Natural killer cell treated with Interleukin-12 subunit alpha and Interleukin-12 subunit beta and Interleukin-15 and Interleukin-18, amount 100 ng/mL, for 72 hours (primary cell): ENCODE measurements at regions not wholly inside any gene's neighbourhood (a gene's known extent, or its start where the extent isn't known, plus 50 kb on each side); places are given as distances from the start of the nearest gene placed in this dataset.

Experiments used
- ATAC-seq, 2 donors: fragments of 150-1000 bp; cut with Tn5 transposase in 1 of 2; sonication (Bioruptor Pico), chemical (Tn5 transposase) in 1 of 2; 2 replicates each; pipeline ENCODE4 v1.10.0; 2021
- DNase-seq: peaks from one replicate; pipeline ENCODE4 v3.0.0; 2022; ENCODE audit warnings: low spot score
- H3K27ac Mint-ChIP-seq, 2 donors: 1 replicate in 1 of 2; 2 replicates in 1 of 2; pipeline ENCODE4 v1.8.0; 2022; ENCODE audit warnings: mixed read lengths in 2 of 2, mild to moderate bottlenecking in 1 of 2, moderate library complexity in 1 of 2
- H3K27me3 Mint-ChIP-seq, 2 donors: 1 replicate in 1 of 2; 2 replicates in 1 of 2; pipeline ENCODE4 v1.8.0; 2022; ENCODE audit warnings: mixed read lengths in 2 of 2
- H3K36me3 Mint-ChIP-seq: one replicate; pipeline ENCODE4 v1.8.0; 2022; ENCODE audit warnings: mixed read lengths
- H3K4me1 Mint-ChIP-seq, 2 donors: 1 replicate in 1 of 2; 2 replicates in 1 of 2; pipeline ENCODE4 v1.8.0; 2022; ENCODE audit warnings: low read depth in 2 of 2, mixed read lengths in 2 of 2, mild to moderate bottlenecking in 1 of 2
- H3K4me3 Mint-ChIP-seq: one replicate; pipeline ENCODE4 v1.8.0; 2022; ENCODE audit warnings: mixed read lengths
- H3K9me3 Mint-ChIP-seq: 2 replicates; pipeline ENCODE4 v1.8.0; 2022; ENCODE audit warnings: mixed read lengths

DNA sequence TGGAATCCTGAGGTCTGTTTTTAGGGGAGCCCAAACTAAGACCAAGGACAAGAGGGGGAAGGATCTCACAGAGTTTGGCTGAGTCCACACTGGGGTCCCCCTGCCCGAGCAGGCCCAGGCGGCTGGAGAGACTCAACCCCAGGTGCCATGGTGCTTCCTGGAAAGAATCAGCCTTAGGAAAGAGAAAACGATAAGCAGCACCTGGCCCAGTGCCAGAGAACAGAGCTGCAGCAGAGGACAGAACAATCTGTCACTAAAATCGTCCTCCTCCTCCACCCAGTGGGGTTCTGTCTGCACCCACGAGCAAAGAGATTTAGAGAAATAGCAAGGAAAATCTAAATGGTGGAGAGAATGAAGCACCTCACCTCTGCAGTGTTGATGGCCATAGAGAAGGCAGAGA is 470.5 kb downstream of the BCOR start:
- DNase-seq (no peak), ATAC-seq (no peak)
- no peaks in the 10 kb centered on the region for H3K36me3 Mint-ChIP-seq
- H3K4me1 Mint-ChIP-seq = peaks cover 9 to 19% of the 10 kb centered on the region in 2 donors
- no peaks in the 10 kb centered on the region for H3K9me3 Mint-ChIP-seq
- H3K27me3 Mint-ChIP-seq = peaks cover 0 to 18% of the 10 kb centered on the region in 2 donors
- no peak overlapping the region for H3K4me3 Mint-ChIP-seq
- H3K27ac Mint-ChIP-seq = no peak overlapping the region

DNA sequence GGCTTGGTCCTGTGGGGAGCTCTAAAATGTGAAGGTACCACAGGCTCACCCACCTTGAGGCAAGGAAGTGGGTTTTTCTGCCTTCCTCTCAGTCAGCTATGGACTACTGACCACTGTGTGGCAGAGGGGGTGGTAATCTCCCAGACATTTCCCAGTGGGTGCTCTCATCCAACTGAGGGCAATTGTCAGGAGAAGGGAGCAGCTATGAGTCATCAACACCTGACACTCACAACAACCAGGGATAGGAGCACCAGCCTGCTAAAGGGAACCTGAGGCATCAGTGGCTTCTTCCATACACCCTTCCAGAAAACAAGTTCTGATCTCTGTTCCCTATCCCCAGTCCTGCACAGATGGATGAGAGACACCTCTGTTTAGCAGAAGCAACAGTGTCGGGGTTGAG is 468.8 kb downstream of the BCOR start:
- no peaks in the 10 kb centered on the region for H3K9me3 Mint-ChIP-seq
- H3K27ac Mint-ChIP-seq = no peak overlapping the region
- H3K27me3 Mint-ChIP-seq = peaks cover 0 to 18% of the 10 kb centered on the region in 2 donors
- no peak overlapping the region for H3K4me3 Mint-ChIP-seq
- DNase-seq (no peak), ATAC-seq (no peak)
- H3K4me1 Mint-ChIP-seq = peaks cover 9 to 19% of the 10 kb centered on the region in 2 donors
- no peaks in the 10 kb centered on the region for H3K36me3 Mint-ChIP-seq

- Mint-ChIP-seq H3K9me3 (no peaks in the 10 kb centered on the region), H3K27ac (peak overlapping the region in 1 of 2 donors; percentile 8), H3K36me3 (no peaks in the 10 kb centered on the region), H3K4me3 (peak overlapping the region; percentile 29), H3K4me1 (peaks cover 9 to 19% of the 10 kb centered on the region in 2 donors), H3K27me3 (peaks cover 0 to 18% of the 10 kb centered on the region in 2 donors)
- ATAC-seq = peak; percentile 17 to 68
- DNase-seq = no peak
Measured at GRCh38 chrX:39630344-39630743, 467.4 kb downstream of the BCOR start.

DNA sequence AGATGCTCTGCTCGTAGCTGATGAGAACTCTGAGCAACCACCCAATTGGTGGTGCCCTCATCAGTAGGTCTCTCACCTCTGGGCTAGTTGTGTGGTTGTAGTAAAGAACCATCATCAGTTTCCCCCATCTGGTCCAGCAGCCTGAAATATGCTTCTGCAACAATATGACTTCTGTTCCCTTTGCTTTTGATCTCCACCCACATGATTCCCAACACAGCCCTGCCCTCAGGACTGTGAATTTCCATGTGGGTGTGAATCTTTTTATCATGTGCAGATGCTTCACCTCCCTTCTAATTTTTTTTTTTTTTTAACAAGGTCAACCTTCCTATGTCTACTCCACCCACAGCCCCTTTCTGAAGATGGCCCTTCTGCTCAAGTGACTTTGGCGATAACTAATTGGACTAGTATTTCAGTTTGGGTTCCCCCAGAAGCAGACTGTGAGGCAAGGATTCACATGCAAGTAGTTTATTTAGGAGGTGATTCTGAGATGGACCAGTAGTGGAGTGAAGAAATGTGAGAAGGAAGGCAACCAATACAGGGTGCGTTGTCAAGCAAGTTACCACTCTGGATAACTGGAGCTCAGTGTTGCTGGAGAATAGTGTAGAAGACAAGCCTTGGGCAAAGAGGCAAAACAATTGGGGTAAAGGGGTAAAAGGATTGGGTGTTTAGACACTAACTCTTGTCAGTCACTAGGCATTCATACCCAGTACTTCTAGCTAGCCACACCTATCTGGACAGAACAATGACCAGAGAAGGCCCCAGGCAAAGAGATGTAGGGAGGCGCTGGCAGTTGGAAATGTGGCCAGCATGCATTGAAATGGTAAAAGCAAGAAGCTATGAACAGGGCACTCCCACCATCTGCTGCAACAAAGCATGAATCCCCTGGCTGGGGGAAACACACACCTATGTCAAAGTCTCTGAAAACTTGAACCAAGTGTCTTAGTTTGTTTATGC is 466.2 kb downstream of the BCOR start:
- Mint-ChIP-seq H3K4me3 (no peak overlapping the region), H3K36me3 (no peaks in the 10 kb centered on the region), H3K9me3 (no peaks in the 10 kb centered on the region), H3K4me1 (peaks cover 9 to 19% of the 10 kb centered on the region in 2 donors), H3K27me3 (peaks cover 0 to 18% of the 10 kb centered on the region in 2 donors), H3K27ac (no peak overlapping the region)
- no peak for DNase-seq
- ATAC-seq = no peak

DNA sequence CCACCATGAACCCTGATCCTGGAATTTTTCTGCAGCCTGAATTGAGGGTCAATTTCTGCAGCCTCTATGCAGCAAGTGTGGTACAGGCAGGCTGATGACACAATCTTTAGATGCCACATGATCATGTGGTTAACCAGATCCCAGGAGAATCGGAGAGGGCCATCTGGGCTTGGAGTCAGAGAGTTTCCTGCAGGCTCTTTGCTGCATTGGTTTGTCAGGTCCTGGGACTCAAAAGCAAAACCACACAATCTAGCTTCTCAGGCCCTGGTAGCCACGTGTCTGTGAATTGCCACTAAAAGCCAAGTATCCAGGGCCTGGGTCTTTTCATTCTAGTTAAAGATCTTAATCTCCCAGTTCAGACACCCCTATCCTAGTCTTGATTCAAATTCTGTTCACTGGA is 464.5 kb downstream of the BCOR start:
- H3K36me3 Mint-ChIP-seq = no peaks in the 10 kb centered on the region
- peaks cover 0 to 12% of the 10 kb centered on the region in 2 donors for H3K27me3 Mint-ChIP-seq
- H3K4me1 Mint-ChIP-seq = peaks cover 9 to 15% of the 10 kb centered on the region in 2 donors
- no peaks in the 10 kb centered on the region for H3K9me3 Mint-ChIP-seq
- DNase-seq (no peak), ATAC-seq (no peak)
- H3K27ac Mint-ChIP-seq = no peak overlapping the region
- no peak overlapping the region for H3K4me3 Mint-ChIP-seq

DNA sequence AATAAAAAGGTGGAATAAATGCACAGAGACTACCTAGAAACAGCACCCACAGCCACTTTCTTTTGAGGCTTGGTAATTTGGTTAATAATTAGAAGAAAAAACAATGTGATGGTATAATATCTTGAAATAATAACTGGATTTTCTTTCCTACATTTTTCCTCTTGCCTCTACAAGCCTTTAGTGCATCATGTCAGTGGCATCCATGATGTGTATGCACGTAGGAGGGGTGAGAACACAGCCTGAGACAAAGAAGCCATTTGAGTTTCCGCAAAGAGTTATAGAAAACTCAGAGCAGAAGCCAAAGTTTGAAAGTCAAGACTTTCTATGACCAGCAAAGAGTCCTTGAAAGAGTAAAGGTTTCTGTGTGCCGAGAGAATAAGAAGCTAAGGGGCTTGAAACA is 461.3 kb downstream of the BCOR start:
- DNase-seq (no peak), ATAC-seq (no peak)
- Mint-ChIP-seq H3K4me1 (peaks cover 0 to 2% of the 10 kb centered on the region in 2 donors), H3K27ac (no peak overlapping the region), H3K36me3 (no peaks in the 10 kb centered on the region), H3K4me3 (no peak overlapping the region), H3K9me3 (no peaks in the 10 kb centered on the region), H3K27me3 (peaks cover 0 to 16% of the 10 kb centered on the region in 2 donors)

DNA sequence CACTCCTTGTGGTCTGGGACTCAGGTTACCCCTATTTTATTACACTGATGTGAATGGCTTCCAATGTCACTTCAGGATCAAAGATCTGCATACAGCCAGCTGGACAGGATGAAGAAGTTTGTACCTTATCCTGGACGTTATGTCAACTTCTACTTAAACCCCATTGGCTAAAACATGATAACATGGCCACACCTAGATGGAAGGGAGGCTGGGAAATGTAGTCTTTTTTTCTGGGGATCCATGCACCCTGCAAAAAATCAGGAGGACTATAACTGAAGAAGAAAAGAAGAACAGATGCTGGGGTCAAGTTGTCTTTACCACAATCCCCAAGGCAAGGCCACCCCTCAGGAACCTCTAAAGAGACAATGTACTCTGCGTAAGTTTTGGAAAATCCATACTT is 459.2 kb downstream of the BCOR start:
- H3K4me3 Mint-ChIP-seq = no peak overlapping the region
- H3K27me3 Mint-ChIP-seq = peaks cover 12 to 24% of the 10 kb centered on the region in 2 donors
- ATAC-seq = no peak
- H3K27ac Mint-ChIP-seq = no peak overlapping the region
- no peak for DNase-seq
- H3K36me3 Mint-ChIP-seq = no peaks in the 10 kb centered on the region
- no peaks in the 10 kb centered on the region for H3K4me1 Mint-ChIP-seq
- no peaks in the 10 kb centered on the region for H3K9me3 Mint-ChIP-seq

DNA sequence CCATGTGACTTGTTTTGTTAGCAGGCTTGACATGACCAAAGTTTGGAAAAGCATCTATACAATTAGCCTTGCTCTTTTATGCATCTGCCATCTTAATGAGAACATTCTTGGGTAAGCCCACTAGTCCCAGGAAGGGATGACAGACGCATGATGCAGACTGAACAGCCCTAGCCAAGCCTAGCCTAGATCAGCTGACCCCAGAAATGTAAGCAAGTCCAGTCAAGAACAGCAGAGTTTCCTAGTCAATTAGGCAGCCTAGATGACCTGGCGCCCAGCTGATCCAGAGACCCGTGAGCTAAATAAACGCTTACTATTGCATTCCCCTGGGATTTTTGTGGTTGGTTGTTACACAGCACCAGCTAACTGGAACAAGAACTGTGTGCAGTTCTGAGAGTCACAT is 457.9 kb downstream of the BCOR start:
- no peaks in the 10 kb centered on the region for H3K4me1 Mint-ChIP-seq
- no peaks in the 10 kb centered on the region for H3K36me3 Mint-ChIP-seq
- peaks cover 12 to 27% of the 10 kb centered on the region in 2 donors for H3K27me3 Mint-ChIP-seq
- H3K9me3 Mint-ChIP-seq = no peaks in the 10 kb centered on the region
- H3K27ac Mint-ChIP-seq = no peak overlapping the region
- no peak for ATAC-seq
- H3K4me3 Mint-ChIP-seq = no peak overlapping the region
- no peak for DNase-seq

DNA sequence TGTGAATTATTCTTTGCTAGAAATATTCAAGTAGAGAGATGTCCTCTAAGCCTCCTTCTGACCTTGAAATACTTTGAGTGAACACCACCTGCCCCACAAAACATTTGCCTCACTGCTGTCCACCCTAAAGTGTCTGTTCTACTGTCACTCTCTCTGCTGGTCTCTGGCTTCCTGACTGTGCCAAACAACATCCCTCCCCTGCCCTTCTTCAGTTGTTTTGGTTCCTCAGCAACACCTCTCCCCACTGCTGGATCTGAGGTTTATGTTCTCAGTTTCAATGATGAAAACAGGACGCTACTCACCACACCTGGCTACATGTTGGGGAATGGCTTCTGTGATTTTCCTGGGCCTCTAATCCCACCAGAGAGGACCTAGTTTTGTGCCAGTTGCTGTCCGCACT is 456.9 kb downstream of the BCOR start:
- H3K4me1 Mint-ChIP-seq = no peaks in the 10 kb centered on the region
- no peak for ATAC-seq
- no peak overlapping the region for H3K4me3 Mint-ChIP-seq

GRCh38 chrX:39642071-39642470 is 455.7 kb downstream of the BCOR start:
- Mint-ChIP-seq H3K27me3 (peaks cover 12 to 24% of the 10 kb centered on the region in 2 donors), H3K9me3 (no peaks in the 10 kb centered on the region), H3K36me3 (no peaks in the 10 kb centered on the region), H3K27ac (no peak overlapping the region), H3K4me3 (no peak overlapping the region), H3K4me1 (no peaks in the 10 kb centered on the region)
- DNase-seq = no peak
- no peak for ATAC-seq

More for the DNA sequence above, 456.9 kb downstream of the BCOR start:
- Mint-ChIP-seq H3K9me3 (no peaks in the 10 kb centered on the region), H3K27ac (no peak overlapping the region), H3K36me3 (no peaks in the 10 kb centered on the region), H3K27me3 (peaks cover 12 to 27% of the 10 kb centered on the region in 2 donors)
- DNase-seq = no peak

DNA sequence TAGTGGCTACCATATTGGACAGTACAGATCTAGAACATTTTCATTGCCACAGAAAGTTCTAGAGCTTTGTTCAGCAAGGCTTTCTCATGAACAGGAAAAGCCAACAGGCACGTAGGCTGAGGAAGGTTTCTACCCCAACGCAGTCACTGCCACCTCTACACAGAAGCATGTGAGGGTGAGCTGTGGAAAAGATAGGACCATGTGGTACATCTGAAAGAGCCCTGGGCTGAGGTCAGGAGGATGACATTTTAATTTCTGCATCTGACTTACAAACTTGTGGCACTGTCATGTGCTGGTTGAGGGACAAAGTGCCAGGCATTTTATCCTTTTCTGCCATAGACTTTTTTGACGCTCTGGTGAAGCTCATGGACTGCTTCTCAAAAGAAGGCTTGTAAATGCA is 454.2 kb downstream of the BCOR start:
- Mint-ChIP-seq H3K4me3 (no peak overlapping the region), H3K27me3 (peaks cover 12 to 24% of the 10 kb centered on the region in 2 donors), H3K27ac (no peak overlapping the region), H3K36me3 (no peaks in the 10 kb centered on the region), H3K9me3 (no peaks in the 10 kb centered on the region), H3K4me1 (no peaks in the 10 kb centered on the region)
- DNase-seq (no peak), ATAC-seq (no peak)

DNA sequence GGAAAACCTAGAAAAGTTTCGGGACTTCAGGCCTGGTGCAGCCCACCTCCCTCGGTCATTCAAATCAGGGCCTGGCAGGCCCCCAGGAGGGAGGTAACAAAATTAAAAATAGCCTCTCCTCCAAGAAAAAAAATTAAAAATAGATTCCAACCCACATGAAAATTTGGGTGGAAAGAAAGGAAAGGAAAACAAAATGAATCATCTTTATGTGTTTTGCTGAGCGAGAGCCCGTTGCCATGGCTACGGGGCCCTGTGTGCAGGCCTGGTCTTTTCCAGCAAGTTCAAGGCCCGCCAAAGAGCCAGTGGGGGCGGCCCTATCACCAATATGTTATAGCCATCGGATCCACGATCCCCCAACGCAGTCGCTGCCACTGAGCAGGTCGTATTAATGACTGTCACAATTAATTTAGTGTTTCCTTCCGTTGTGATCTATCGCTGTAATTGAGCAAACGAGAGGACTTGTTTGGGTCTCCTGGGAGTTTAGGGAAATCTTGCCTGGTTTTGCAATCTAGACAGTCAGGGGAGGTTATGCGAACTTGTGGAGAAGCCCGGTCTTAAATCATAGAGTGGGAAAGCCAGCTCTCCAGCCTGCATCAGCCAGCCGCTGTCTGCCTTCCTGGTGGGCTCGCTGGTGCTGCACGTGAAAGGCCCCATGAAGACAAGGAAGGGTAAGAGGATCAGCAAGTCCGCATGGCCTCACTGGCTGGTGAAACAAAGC is 452.4 kb downstream of the BCOR start:
- no peaks in the 10 kb centered on the region for H3K36me3 Mint-ChIP-seq
- H3K9me3 Mint-ChIP-seq = no peaks in the 10 kb centered on the region
- no peak for ATAC-seq
- H3K27me3 Mint-ChIP-seq = peaks cover 12 to 19% of the 10 kb centered on the region in 2 donors
- DNase-seq = no peak
- no peak overlapping the region for H3K27ac Mint-ChIP-seq
- H3K4me1 Mint-ChIP-seq = no peaks in the 10 kb centered on the region
- H3K4me3 Mint-ChIP-seq = no peak overlapping the region

DNA sequence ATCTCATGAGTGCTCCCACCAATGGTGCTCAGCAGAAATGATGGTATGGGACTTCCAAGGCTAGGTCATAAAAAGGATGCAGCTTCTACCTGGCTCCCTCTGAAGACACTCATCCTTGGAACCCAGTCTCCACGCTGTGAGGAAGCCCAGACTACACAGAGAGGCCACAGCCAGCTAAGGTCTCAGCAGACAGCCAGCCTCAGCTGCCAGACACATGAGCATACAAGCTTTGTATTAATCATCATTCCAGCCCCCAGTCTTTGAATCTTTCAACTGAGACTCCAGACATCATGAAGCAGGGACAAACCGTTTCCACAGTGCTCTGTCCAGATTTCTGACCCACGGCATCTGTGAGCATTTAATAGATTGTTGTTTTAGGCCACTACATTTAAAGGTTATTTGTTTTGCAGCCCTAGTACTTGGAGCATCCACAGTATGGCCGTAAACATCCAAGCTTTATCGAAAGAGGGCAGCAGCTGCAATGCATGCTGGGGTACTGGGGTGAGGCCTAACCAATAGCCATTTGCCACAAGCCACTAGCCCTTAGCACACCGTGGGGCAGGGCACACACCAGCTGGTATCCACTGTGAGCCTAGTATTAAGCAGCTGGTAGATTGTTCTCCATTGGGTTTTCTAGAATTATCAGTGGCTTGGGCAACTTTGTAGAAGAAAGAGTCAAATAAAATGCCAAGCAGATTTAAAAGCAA is 449.1 kb downstream of the BCOR start:
- Mint-ChIP-seq H3K9me3 (no peaks in the 10 kb centered on the region), H3K4me1 (no peaks in the 10 kb centered on the region), H3K4me3 (no peak overlapping the region), H3K36me3 (no peaks in the 10 kb centered on the region), H3K27ac (no peak overlapping the region), H3K27me3 (peaks cover 7 to 17% of the 10 kb centered on the region in 2 donors)
- ATAC-seq (no peak), DNase-seq (no peak)
